GM21367 (cell line): ENCODE measurements at regions not wholly inside any gene's neighbourhood (a gene's known extent, or its start where the extent isn't known, plus 50 kb on each side); places are given as distances from the start of the nearest gene placed in this dataset.

Source experiments
- ATAC-seq: cut with Tn5 transposase; IDR thresholded peaks from one replicate; pipeline ENCODE4 v1.9.1; 2021; ENCODE audit not compliant: unreplicated experiment

DNA sequence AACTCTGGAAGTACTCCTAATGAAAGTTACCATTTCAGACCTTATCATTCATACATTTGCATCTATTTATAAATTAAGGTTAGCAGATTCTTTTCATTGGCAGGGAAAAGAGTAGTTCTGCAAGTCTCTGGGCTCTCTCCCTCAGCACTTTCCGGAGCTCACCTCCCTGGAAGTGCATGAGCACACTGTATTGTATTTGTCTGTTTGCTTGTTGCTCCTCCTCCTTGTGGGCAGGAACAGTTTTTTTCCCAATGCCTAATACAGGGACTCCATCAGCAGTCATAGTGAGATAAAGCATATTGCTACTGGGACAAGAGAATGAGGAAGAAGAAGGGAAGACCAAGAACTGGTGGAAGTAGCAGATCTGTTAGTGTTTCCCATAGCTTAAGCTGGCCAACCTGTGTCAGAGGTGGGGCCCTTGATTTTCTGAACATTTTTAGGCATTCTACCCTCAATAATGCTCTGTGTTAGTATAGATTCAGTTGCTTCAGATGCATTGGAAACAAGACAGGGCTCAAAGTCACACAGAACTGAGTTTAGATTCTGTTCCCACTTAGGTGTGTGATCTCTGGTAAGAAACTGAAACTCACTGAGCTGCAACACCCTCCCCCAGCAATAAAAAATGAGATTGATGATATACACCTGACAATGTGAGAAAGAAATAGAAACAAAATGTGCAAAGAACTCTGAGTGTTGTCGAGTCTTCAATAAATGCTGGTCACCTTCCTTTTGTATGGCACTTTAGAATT, 407.8 kb downstream of the TUSC7 start:
- ATAC-seq: no peak

- ATAC-seq: no peak
Measured at GRCh38 chr3:117118604-117119003, 409.0 kb downstream of the TUSC7 start.

DNA sequence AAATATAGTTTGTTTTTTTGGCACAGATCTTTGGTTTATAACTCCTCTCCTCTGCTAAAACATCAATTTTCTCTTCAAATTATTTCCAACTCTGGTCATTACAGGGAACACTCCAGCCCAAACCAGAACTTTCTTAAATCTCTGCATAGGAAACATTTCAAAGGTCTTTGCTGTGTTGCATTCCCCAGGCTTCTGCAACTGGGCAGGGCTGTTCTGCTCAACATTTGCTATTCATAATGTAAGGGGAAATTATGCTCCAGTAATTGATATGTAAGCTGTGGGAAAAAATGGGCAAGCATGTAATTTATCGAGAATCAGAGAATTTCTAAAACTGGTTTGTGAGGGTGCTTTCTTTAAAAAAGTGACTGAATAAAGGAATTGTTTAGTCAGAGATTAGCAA, 410.4 kb downstream of the TUSC7 start:
- no peak for ATAC-seq

- ATAC-seq: no peak
Measured at GRCh38 chr3:117122609-117123008, 413.0 kb downstream of the TUSC7 start.

- no peak for ATAC-seq
Measured at GRCh38 chr3:117126460-117126859, 416.9 kb downstream of the TUSC7 start.

DNA sequence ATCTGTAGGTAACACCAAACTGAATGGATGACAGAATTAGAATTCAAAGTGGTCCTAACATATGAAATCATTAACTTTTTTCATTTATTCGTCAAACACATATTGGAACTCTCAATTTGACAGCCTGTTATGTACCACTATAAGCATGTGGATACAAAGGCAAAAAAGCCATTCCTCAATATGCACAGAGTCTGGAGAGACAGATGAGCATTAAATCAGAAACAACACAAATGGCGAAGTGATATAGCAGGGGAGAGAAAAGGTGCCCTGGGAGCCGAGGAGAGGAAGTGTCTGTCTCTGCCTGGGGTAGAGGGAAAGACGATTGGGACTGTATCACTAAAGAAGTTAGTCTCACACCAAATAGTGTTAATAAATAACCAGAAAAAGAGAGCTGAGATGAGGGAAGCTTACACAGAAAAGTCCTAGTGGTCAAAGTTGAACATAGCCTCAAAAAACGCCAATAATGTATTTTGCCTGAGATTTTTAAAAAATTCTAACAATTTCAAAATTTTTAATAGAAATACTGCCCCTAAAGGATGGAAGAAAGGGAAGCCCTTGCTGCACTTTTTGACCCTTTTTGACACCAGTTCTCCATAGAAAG, 417.5 kb downstream of the TUSC7 start:
- no peak for ATAC-seq

GRCh38 chr3:117128133-117128532, 418.6 kb downstream of the TUSC7 start:
- ATAC-seq: no peak

DNA sequence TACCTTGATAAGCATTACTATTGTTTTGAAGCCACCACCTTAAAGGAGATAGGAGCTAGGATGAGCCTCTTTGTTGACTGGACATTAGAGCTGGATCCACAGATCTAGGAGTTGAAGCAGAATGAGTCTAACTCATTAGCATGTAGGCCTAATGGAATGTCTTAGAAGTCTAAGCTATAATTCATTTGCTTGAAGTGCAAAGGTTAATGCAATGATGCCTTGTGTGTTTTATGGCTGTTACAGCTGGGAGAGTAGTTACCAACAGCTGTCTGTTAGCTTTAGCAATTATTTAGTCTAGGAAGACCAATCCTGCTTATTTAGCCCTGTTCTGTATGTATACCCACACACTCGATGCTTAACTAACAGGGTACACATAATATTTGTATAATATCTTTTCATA, 419.3 kb downstream of the TUSC7 start:
- no peak for ATAC-seq

GRCh38 chr3:117129516-117129915, 419.9 kb downstream of the TUSC7 start:
- ATAC-seq: no peak

DNA sequence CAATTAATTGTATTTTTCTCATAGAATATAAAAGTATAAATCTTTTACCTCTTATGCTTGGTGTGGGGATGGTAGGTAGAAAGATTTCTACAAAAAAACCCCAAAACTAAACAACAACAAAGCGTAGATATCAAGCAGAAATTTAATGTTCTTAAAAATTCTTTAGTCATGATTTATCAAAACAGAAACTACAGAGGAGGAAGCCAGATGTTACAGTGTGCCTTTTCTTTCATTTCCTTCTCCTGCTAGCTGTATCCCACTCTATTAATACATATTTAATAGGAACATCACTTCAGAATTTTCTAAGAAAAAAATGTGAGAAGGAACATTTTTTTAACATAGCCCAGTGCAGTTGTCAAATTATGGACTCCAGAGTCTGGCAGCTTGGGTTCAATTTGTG, 420.6 kb downstream of the TUSC7 start:
- ATAC-seq: no peak

GRCh38 chr3:117131259-117131658, 421.7 kb downstream of the TUSC7 start:
- no peak for ATAC-seq

GRCh38 chr3:117133066-117133465, 423.5 kb downstream of the TUSC7 start:
- no peak for ATAC-seq

- no peak for ATAC-seq
Measured at GRCh38 chr3:117135207-117135606, 425.6 kb downstream of the TUSC7 start.

GRCh38 chr3:117136003-117136402, 426.4 kb downstream of the TUSC7 start:
- ATAC-seq: no peak

DNA sequence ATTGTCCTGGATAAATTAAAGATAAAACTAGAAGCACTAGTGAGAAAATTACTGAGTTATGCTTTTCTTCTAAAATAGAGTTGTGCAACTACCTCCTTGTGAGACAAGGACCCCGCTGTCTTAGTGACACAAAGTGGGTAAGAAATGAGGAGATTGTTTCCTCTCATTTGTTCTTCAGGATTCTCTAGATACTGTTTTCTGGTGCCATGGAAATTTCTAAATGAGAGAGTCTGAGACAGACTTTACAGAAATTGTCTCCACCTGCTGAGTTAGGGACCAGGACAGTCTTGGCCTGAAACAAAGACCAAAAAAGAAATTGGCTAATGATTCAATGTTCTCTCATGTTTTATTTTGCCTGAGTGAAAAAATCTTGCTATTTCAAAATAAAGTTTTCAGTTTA, 427.5 kb downstream of the TUSC7 start:
- no peak for ATAC-seq

- no peak for ATAC-seq
Measured at GRCh38 chr3:117139681-117140080, 430.1 kb downstream of the TUSC7 start.

DNA sequence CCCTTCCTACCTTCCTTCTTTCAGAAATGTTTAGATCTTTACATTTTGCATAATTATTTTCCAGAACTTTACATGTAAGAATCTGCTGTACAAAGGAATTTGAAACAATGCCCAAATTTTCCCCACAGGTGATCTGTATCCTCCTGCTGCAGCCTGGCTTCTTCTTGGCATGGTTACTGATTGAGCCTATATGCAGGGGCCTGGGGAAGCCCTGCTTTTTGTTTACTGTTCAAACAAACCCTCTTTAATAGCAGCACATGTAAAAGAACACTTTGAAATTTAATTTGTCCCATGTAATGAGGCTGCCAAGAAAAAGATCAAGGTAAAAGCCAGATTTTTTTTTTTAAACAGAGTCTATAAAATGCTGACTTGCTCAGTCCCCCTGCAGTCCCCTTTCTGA, 432.2 kb downstream of the TUSC7 start:
- ATAC-seq: no peak

DNA sequence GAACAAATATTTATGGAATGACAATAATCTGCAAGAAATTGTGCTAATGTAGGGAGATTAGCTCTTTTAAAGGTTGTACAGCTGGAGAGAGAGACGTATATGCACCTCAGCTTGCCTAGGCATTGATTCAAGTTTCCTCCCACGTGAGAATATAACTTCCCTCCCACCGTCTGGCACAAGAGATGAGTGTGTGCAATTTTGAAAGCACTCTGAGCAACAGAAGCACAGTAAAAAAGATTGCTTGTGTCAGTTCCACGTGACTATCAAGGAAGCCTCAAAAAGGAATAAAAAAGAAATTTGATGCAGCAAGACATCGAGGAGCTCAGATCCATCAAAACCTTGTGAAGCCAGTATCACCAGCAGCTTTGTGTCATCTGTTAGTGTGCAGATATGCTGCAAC, 435.3 kb downstream of the TUSC7 start:
- ATAC-seq: no peak

- ATAC-seq: no peak
Measured at GRCh38 chr3:117145677-117146076, 436.1 kb downstream of the TUSC7 start.

DNA sequence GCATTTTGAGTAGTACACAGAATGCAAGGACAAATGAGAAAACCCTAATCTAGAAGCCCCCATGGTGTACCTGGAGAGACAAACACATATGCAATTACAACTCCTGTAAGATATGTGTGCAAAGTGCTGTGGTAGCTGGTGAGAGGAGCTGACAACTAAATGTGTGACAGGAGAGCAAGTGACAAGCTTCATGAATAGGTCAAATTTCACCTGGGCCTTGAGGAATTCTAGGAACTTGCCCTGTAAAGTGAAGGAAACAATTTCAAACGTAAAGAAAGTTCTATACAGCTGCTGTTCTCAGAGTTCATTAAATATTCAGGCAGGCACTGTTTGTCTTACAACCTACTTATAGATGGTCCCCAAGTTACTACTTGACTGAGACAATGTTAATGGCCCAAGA, 437.0 kb downstream of the TUSC7 start:
- no peak for ATAC-seq

DNA sequence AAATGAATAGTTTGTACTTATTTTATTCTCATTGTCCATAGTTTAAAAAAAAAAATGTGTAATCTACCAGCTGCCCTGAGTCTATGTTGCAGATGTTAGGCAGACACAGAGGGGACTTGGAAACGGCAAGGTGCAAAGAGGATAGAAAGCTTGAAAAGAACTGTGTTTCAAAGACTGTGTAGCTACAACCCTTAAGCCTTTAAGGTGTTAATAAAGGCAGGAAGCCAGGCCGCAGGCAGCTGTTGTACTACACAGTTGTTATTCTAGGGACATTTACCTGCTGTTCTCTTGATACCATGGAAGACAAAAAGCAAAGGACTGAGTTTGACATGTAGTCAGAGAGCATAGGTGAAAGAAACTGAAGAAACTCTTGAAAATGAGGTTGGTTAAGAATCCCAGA, 440.0 kb downstream of the TUSC7 start:
- no peak for ATAC-seq

- no peak for ATAC-seq
Measured at GRCh38 chr3:117150628-117151027, 441.0 kb downstream of the TUSC7 start.

- ATAC-seq: no peak
Measured at GRCh38 chr3:117160176-117160575, 450.6 kb downstream of the TUSC7 start.
